T-cell (primary cell): ENCODE measurements at regions not wholly inside any gene's neighbourhood (a gene's known extent, or its start where the extent isn't known, plus 50 kb on each side); places are given as distances from the start of the nearest gene placed in this dataset.

ENCODE experiments used
- ATAC-seq, 4 experiments: fragments of 200-7000 bp in 3 of 4; fragments of 150-1000 bp in 1 of 4; cut with Tn5 transposase; replicated peaks in 1 of 4; 1 replicate in 3 of 4; 2 replicates in 1 of 4; pipeline ENCODE4 v1.10.0; 2021; ENCODE audit warnings: moderate library complexity in 3 of 4, mild to moderate bottlenecking in 2 of 4, moderate number of reproducible peaks in 1 of 4
- CTCF ChIA-PET, 2 donors: fragments of 300-600 bp; sonication (Branson Sonifier 250); formaldehyde crosslinking; loops; one replicate each; lab custom pipeline; 2022; ENCODE audit warnings: antibody characterized with exemption in 2 of 2; lab: Charles Lee
- POLR2A ChIA-PET, 2 donors: fragments of 300-600 bp; sonication (Branson Sonifier 250); formaldehyde crosslinking; loops; one replicate each; lab custom pipeline; 2022; ENCODE audit warnings: antibody characterized with exemption in 2 of 2; lab: Charles Lee
- DNase-seq, 35 experiments: peaks; one replicate each; pipeline versions ENCODE4 v3.0.0 to v3.0.0-alpha.2; 2013 to 2023
- H3K27ac ChIP-seq: one replicate; pipeline ENCODE4 v1.5.1; 2013; ENCODE audit warnings: low read length
- H3K27me3 ChIP-seq, 2 experiments: replicated peaks in 1 of 2; 1 replicate in 1 of 2; 2 replicates in 1 of 2; pipeline versions ENCODE4 v1.6.1 to v1.7.0; 2013; ENCODE audit warnings: low read length in 1 of 2, mixed read lengths in 1 of 2; ENCODE audit not compliant: control insufficient read depth in 2 of 2, insufficient read depth in 2 of 2; ENCODE audit errors: extremely low read depth in 1 of 2
- H3K36me3 ChIP-seq, 2 donors: 1 replicate in 1 of 2; 2 replicates in 1 of 2; pipeline versions ENCODE4 v1.6.1 to v1.7.0; 2013; ENCODE audit warnings: low read length in 1 of 2; ENCODE audit not compliant: control insufficient read depth in 2 of 2, insufficient read depth in 1 of 2; ENCODE audit errors: extremely low read depth in 1 of 2
- H3K4me1 ChIP-seq, 2 experiments: 1 replicate in 1 of 2; 2 replicates in 1 of 2; pipeline versions ENCODE4 v1.6.1 to v1.7.0; 2013; ENCODE audit warnings: low read length in 2 of 2, mixed read lengths in 1 of 2; ENCODE audit not compliant: insufficient read depth in 2 of 2, control insufficient read depth in 1 of 2; ENCODE audit errors: extremely low read depth in 1 of 2
- H3K4me3 ChIP-seq, 2 donors: 1 replicate in 1 of 2; 2 replicates in 1 of 2; pipeline versions ENCODE4 v1.5.1 to v1.7.0; 2013; ENCODE audit warnings: mild to moderate bottlenecking in 2 of 2, low read length in 1 of 2, moderate library complexity in 1 of 2; ENCODE audit not compliant: control insufficient read depth in 1 of 2; ENCODE audit errors: extremely low read depth in 1 of 2
- H3K9me3 ChIP-seq: 2 replicates; pipeline ENCODE4 v1.7.0; 2013
- H3K27ac Mint-ChIP-seq, 2 donors: one replicate each; pipeline ENCODE4 v1.8.0; 2020 to 2021; ENCODE audit warnings: mild to moderate bottlenecking in 2 of 2, mixed read lengths in 2 of 2
- H3K27me3 Mint-ChIP-seq, 2 donors: one replicate each; pipeline ENCODE4 v1.8.0; 2021 to 2022; ENCODE audit warnings: mixed read lengths in 2 of 2
- H3K36me3 Mint-ChIP-seq: one replicate; pipeline ENCODE4 v1.8.0; 2021; ENCODE audit warnings: mixed read lengths
- H3K4me1 Mint-ChIP-seq, 3 donors: one replicate each; pipeline ENCODE4 v1.8.0; 2020 to 2022; ENCODE audit warnings: mixed read lengths in 3 of 3, mild to moderate bottlenecking in 1 of 3
- H3K4me3 Mint-ChIP-seq, 3 donors: one replicate each; pipeline ENCODE4 v1.8.0; 2020 to 2022; ENCODE audit warnings: mild to moderate bottlenecking in 3 of 3, mixed read lengths in 3 of 3, moderate library complexity in 3 of 3
- H3K9me3 Mint-ChIP-seq, 3 donors: one replicate each; pipeline ENCODE4 v1.8.0; 2020 to 2022; ENCODE audit warnings: mixed read lengths in 3 of 3
- WGBS: methylation state at CpG from one replicate; pipeline ENCODE4 v1.1.5; 2013; ENCODE audit warnings: missing lambda C conversion rate; ENCODE audit not compliant: insufficient coverage; 5-methylcytosine and 5-hydroxymethylcytosine counted together

- CTCF ChIA-PET = no interaction called here
These were observed 465.3 kb upstream of the PTBP2 start for GRCh38 chr1:96256130-96256790.

GRCh38 chr1:96259399-96259798, 462.2 kb upstream of the PTBP2 start:
- CTCF ChIA-PET = no interaction called here

More at GRCh38 chr1:96256130-96256790, 465.3 kb upstream of the PTBP2 start:
- POLR2A ChIA-PET = no interaction called here
- Mint-ChIP-seq H3K4me1 (no peaks in the 10 kb centered on the region), H3K9me3 (peaks cover 0 to 12% (median 9%) of the 10 kb centered on the region in 3 donors), H3K27ac (no peak overlapping the region), H3K4me3 (no peak overlapping the region), H3K36me3 (no peaks in the 10 kb centered on the region), H3K27me3 (no peaks in the 10 kb centered on the region)
- ATAC-seq (no peak), DNase-seq (no peak)
- Histone ChIP-seq H3K4me1 (no peaks in the 10 kb centered on the region), H3K4me3 (no peak overlapping the region), H3K9me3 (no peaks in the 10 kb centered on the region), H3K27ac (no peak overlapping the region), H3K27me3 (no peaks in the 10 kb centered on the region), H3K36me3 (no peaks in the 10 kb centered on the region)
- no CpG with 5 or more reads among the region's 3 CpGs for WGBS

GRCh38 chr1:96281491-96281890, 440.1 kb upstream of the PTBP2 start:
- Histone ChIP-seq H3K36me3 (no peaks in the 10 kb centered on the region), H3K4me3 (no peak overlapping the region), H3K4me1 (no peaks in the 10 kb centered on the region), H3K27me3 (no peaks in the 10 kb centered on the region), H3K27ac (no peak overlapping the region), H3K9me3 (no peaks in the 10 kb centered on the region)
- Mint-ChIP-seq H3K27me3 (no peaks in the 10 kb centered on the region), H3K9me3 (peaks cover 13 to 47% (median 23%) of the 10 kb centered on the region in 3 donors), H3K27ac (no peak overlapping the region), H3K36me3 (no peaks in the 10 kb centered on the region), H3K4me3 (no peak overlapping the region), H3K4me1 (no peaks in the 10 kb centered on the region)
- ChIA-PET POLR2A (no interaction called here), CTCF (no interaction called here)
- 88% methylated on average over 1 of the region's 1 CpG for WGBS
- DNase-seq = no peak
- no peak for ATAC-seq

More at GRCh38 chr1:96259399-96259798, 462.2 kb upstream of the PTBP2 start:
- Mint-ChIP-seq H3K27ac (no peak overlapping the region), H3K4me1 (no peaks in the 10 kb centered on the region), H3K27me3 (no peaks in the 10 kb centered on the region), H3K9me3 (peaks cover 2 to 10% (median 9%) of the 10 kb centered on the region in 3 donors), H3K36me3 (no peaks in the 10 kb centered on the region), H3K4me3 (no peak overlapping the region)
- POLR2A ChIA-PET = no interaction called here
- 57% methylated on average over 1 of the region's 2 CpGs for WGBS
- Histone ChIP-seq H3K4me3 (no peak overlapping the region), H3K4me1 (no peaks in the 10 kb centered on the region), H3K36me3 (no peaks in the 10 kb centered on the region), H3K27ac (no peak overlapping the region), H3K9me3 (no peaks in the 10 kb centered on the region), H3K27me3 (no peaks in the 10 kb centered on the region)
- ATAC-seq (no peak), DNase-seq (no peak)

DNA sequence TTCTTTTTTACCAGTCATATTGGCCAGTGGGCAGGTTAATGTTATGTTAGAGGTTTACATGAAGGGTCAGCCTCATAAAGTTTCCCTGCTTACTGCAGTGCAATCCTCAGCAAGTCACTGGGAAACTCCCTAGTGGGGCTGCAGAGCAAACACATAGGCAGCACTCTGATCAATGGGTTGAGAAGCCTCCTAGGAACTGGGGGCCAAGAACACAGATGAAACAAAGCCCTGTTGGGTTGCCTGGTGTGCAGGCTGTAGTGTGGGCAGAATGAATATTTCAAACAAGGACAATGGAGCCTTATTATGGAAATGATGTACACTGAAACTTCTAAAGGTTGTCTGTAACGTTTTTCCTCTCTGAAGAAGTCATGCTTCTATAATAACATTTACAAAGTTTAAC, 431.6 kb upstream of the PTBP2 start:
- Mint-ChIP-seq H3K27ac (no peak overlapping the region), H3K4me3 (no peak overlapping the region), H3K27me3 (no peaks in the 10 kb centered on the region), H3K4me1 (no peaks in the 10 kb centered on the region), H3K36me3 (no peaks in the 10 kb centered on the region), H3K9me3 (peaks cover 20 to 33% (median 21%) of the 10 kb centered on the region in 3 donors)
- ChIA-PET POLR2A (no interaction called here), CTCF (no interaction called here)
- Histone ChIP-seq H3K27ac (no peak overlapping the region), H3K4me1 (no peaks in the 10 kb centered on the region), H3K9me3 (no peaks in the 10 kb centered on the region), H3K27me3 (no peaks in the 10 kb centered on the region), H3K36me3 (no peaks in the 10 kb centered on the region), H3K4me3 (no peak overlapping the region)
- ATAC-seq (no peak), DNase-seq (no peak)
- WGBS = no CpG with 5 or more reads among the region's 1 CpG

DNA sequence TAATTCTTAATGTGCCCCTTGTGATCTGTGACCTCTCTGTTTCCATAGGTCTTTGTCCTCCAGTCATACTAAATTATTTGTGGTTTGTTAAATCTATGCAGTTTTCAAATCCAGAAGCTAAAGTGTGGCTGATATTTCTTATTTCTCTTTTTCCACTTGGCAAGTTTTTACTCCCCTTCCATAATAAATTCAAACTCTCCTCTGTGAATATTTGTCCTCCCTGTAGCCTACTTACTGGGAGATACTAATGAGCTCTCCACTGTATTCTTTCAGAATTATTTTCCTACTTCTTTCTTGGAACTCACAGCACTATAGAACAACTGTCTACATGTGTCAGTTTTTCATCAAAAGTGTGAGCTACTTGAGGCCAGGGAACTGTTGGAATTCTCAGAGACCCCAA, 430.8 kb upstream of the PTBP2 start:
- Histone ChIP-seq H3K9me3 (no peaks in the 10 kb centered on the region), H3K27me3 (no peaks in the 10 kb centered on the region), H3K4me1 (no peaks in the 10 kb centered on the region), H3K36me3 (no peaks in the 10 kb centered on the region), H3K27ac (no peak overlapping the region), H3K4me3 (no peak overlapping the region)
- ATAC-seq (no peak), DNase-seq (no peak)
- no peak overlapping the region for H3K4me3 Mint-ChIP-seq
- no peaks in the 10 kb centered on the region for H3K36me3 Mint-ChIP-seq
- ChIA-PET POLR2A (no interaction called here), CTCF (no interaction called here)
- peaks cover 20 to 29% (median 22%) of the 10 kb centered on the region in 3 donors for H3K9me3 Mint-ChIP-seq
- H3K4me1 Mint-ChIP-seq = no peaks in the 10 kb centered on the region
- H3K27ac Mint-ChIP-seq = no peak overlapping the region
- no peaks in the 10 kb centered on the region for H3K27me3 Mint-ChIP-seq

GRCh38 chr1:96291468-96291867, 430.1 kb upstream of the PTBP2 start:
- Mint-ChIP-seq H3K4me1 (no peaks in the 10 kb centered on the region), H3K9me3 (peaks cover 17 to 22% (median 19%) of the 10 kb centered on the region in 3 donors), H3K27ac (no peak overlapping the region), H3K27me3 (no peaks in the 10 kb centered on the region), H3K4me3 (no peak overlapping the region), H3K36me3 (no peaks in the 10 kb centered on the region)
- Histone ChIP-seq H3K4me1 (no peaks in the 10 kb centered on the region), H3K4me3 (no peak overlapping the region), H3K9me3 (no peaks in the 10 kb centered on the region), H3K36me3 (no peaks in the 10 kb centered on the region), H3K27ac (no peak overlapping the region), H3K27me3 (no peaks in the 10 kb centered on the region)
- no peak for ATAC-seq
- ChIA-PET POLR2A (no interaction called here), CTCF (no interaction called here)
- WGBS = no CpG with 5 or more reads among the region's 2 CpGs
- DNase-seq = no peak

DNA sequence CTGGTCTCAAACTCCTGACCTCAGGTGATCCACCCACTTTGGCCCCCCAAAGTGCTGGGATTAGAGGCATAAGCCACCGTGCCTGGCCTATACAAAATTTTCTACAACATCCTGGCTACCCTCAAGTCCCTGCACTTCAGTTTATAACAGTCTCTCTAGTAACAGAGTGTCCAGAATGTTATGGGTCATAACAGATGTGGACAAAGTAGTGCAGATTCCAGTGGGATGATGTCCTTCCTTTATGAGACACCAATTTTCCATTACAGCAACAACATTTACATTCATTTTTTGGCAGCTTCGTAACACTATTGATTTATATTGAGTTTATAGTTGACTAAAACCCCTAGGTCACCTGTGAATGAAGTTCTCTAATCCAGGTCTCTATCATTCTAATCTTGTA, 429.4 kb upstream of the PTBP2 start:
- H3K9me3 Mint-ChIP-seq = peaks cover 12 to 17% (median 15%) of the 10 kb centered on the region in 3 donors
- no peaks in the 10 kb centered on the region for H3K27me3 ChIP-seq
- H3K27ac Mint-ChIP-seq = no peak overlapping the region
- H3K4me3 Mint-ChIP-seq = no peak overlapping the region
- DNase-seq = no peak
- H3K36me3 ChIP-seq = no peaks in the 10 kb centered on the region
- H3K4me1 Mint-ChIP-seq = no peaks in the 10 kb centered on the region
- POLR2A ChIA-PET = no interaction called here
- CTCF ChIA-PET = no interaction called here
- H3K36me3 Mint-ChIP-seq = no peaks in the 10 kb centered on the region
- no peaks in the 10 kb centered on the region for H3K9me3 ChIP-seq
- no peak for ATAC-seq
- no peaks in the 10 kb centered on the region for H3K4me1 ChIP-seq
- H3K4me3 ChIP-seq = no peak overlapping the region
- no CpG with 5 or more reads among the region's 2 CpGs for WGBS
- H3K27me3 Mint-ChIP-seq = no peaks in the 10 kb centered on the region
- no peak overlapping the region for H3K27ac ChIP-seq
